ENCODE measurements at regions not wholly inside any gene's neighbourhood (a gene's known extent, or its start where the extent isn't known, plus 50 kb on each side); places are given as distances from the start of the nearest gene placed in this dataset.

GRCh38 chr13:104315606-104316005, 1249.4 kb upstream of the SLC10A2 start:
- no peak for TF ChIP-seq POLR2AphosphoS5 (IDR thresholded peaks at IDR 0.05; ENCODE audit: low read depth, low read length)
- TF ChIP-seq TAF1 (IDR thresholded peaks at IDR 0.05; ENCODE audit: borderline replicate concordance, low read depth, low read length), result no peak
- no peak for TF ChIP-seq POLR2A (IDR thresholded peaks at IDR 0.05; ENCODE audit: low read depth, low read length)
- no peak for DNase-seq (ENCODE audit: insufficient read length)
- no peak for FAIRE-seq

- FAIRE-seq (no peak), DNase-seq (ENCODE audit: insufficient read length) (no peak)
- TF ChIP-seq POLR2A (IDR thresholded peaks at IDR 0.05; ENCODE audit: low read depth, low read length) (no peak), TAF1 (IDR thresholded peaks at IDR 0.05; ENCODE audit: borderline replicate concordance, low read depth, low read length) (no peak), POLR2AphosphoS5 (IDR thresholded peaks at IDR 0.05; ENCODE audit: low read depth, low read length) (no peak)
Measured at GRCh38 chr13:104314926-104315535, 1248.8 kb upstream of the SLC10A2 start.

GRCh38 chr13:104314321-104314720, 1248.1 kb upstream of the SLC10A2 start:
- no peak for FAIRE-seq
- TF ChIP-seq POLR2AphosphoS5 (IDR thresholded peaks at IDR 0.05; ENCODE audit: low read depth, low read length), result no peak
- TF ChIP-seq TAF1 (IDR thresholded peaks at IDR 0.05; ENCODE audit: borderline replicate concordance, low read depth, low read length), result no peak
- TF ChIP-seq POLR2A (IDR thresholded peaks at IDR 0.05; ENCODE audit: low read depth, low read length), result no peak
- DNase-seq (ENCODE audit: insufficient read length), result no peak

- DNase-seq (ENCODE audit: insufficient read length) (no peak), FAIRE-seq (no peak)
- TF ChIP-seq POLR2AphosphoS5 (IDR thresholded peaks at IDR 0.05; ENCODE audit: low read depth, low read length) (no peak), POLR2A (IDR thresholded peaks at IDR 0.05; ENCODE audit: low read depth, low read length) (no peak), TAF1 (IDR thresholded peaks at IDR 0.05; ENCODE audit: borderline replicate concordance, low read depth, low read length) (no peak)
Measured at GRCh38 chr13:104310861-104311260, 1244.6 kb upstream of the SLC10A2 start.

GRCh38 chr13:104309431-104309830, 1243.2 kb upstream of the SLC10A2 start:
- DNase-seq (ENCODE audit: insufficient read length) (no peak), FAIRE-seq (no peak)
- TF ChIP-seq POLR2AphosphoS5 (IDR thresholded peaks at IDR 0.05; ENCODE audit: low read depth, low read length) (no peak), POLR2A (IDR thresholded peaks at IDR 0.05; ENCODE audit: low read depth, low read length) (no peak), TAF1 (IDR thresholded peaks at IDR 0.05; ENCODE audit: borderline replicate concordance, low read depth, low read length) (no peak)

- TF ChIP-seq TAF1 (IDR thresholded peaks at IDR 0.05; ENCODE audit: borderline replicate concordance, low read depth, low read length), result no peak
- no peak for TF ChIP-seq POLR2A (IDR thresholded peaks at IDR 0.05; ENCODE audit: low read depth, low read length)
- no peak for TF ChIP-seq POLR2AphosphoS5 (IDR thresholded peaks at IDR 0.05; ENCODE audit: low read depth, low read length)
- no peak for FAIRE-seq
- no peak for DNase-seq (ENCODE audit: insufficient read length)
Measured at GRCh38 chr13:104301171-104301975, 1235.2 kb upstream of the SLC10A2 start.

- TF ChIP-seq POLR2A (IDR thresholded peaks at IDR 0.05; ENCODE audit: low read depth, low read length) (no peak), TAF1 (IDR thresholded peaks at IDR 0.05; ENCODE audit: borderline replicate concordance, low read depth, low read length) (no peak), POLR2AphosphoS5 (IDR thresholded peaks at IDR 0.05; ENCODE audit: low read depth, low read length) (no peak)
- FAIRE-seq (no peak), DNase-seq (ENCODE audit: insufficient read length) (no peak)
Measured at GRCh38 chr13:104297075-104297474, 1230.9 kb upstream of the SLC10A2 start.

- DNase-seq (ENCODE audit: insufficient read length), result no peak
- no peak for TF ChIP-seq POLR2A (IDR thresholded peaks at IDR 0.05; ENCODE audit: low read depth, low read length)
- TF ChIP-seq POLR2AphosphoS5 (IDR thresholded peaks at IDR 0.05; ENCODE audit: low read depth, low read length), result no peak
- TF ChIP-seq TAF1 (IDR thresholded peaks at IDR 0.05; ENCODE audit: borderline replicate concordance, low read depth, low read length), result no peak
- no peak for FAIRE-seq
Measured at GRCh38 chr13:104296286-104296685, 1230.1 kb upstream of the SLC10A2 start.

- no peak for FAIRE-seq
- TF ChIP-seq POLR2A (IDR thresholded peaks at IDR 0.05; ENCODE audit: low read depth, low read length) (no peak), TAF1 (IDR thresholded peaks at IDR 0.05; ENCODE audit: borderline replicate concordance, low read depth, low read length) (no peak), POLR2AphosphoS5 (IDR thresholded peaks at IDR 0.05; ENCODE audit: low read depth, low read length) (no peak)
- no peak for DNase-seq (ENCODE audit: insufficient read length)
Measured at GRCh38 chr13:104295537-104295936, 1229.3 kb upstream of the SLC10A2 start.

GRCh38 chr13:104289400-104289799, 1223.2 kb upstream of the SLC10A2 start:
- FAIRE-seq (no peak), DNase-seq (ENCODE audit: insufficient read length) (no peak)
- no peak for TF ChIP-seq POLR2A (IDR thresholded peaks at IDR 0.05; ENCODE audit: low read depth, low read length)
- no peak for TF ChIP-seq TAF1 (IDR thresholded peaks at IDR 0.05; ENCODE audit: borderline replicate concordance, low read depth, low read length)
- no peak for TF ChIP-seq POLR2AphosphoS5 (IDR thresholded peaks at IDR 0.05; ENCODE audit: low read depth, low read length)

GRCh38 chr13:104288496-104288895, 1222.3 kb upstream of the SLC10A2 start:
- TF ChIP-seq POLR2AphosphoS5 (IDR thresholded peaks at IDR 0.05; ENCODE audit: low read depth, low read length), result no peak
- no peak for TF ChIP-seq POLR2A (IDR thresholded peaks at IDR 0.05; ENCODE audit: low read depth, low read length)
- no peak for TF ChIP-seq TAF1 (IDR thresholded peaks at IDR 0.05; ENCODE audit: borderline replicate concordance, low read depth, low read length)
- FAIRE-seq, result no peak
- DNase-seq (ENCODE audit: insufficient read length), result no peak

All from GM12892 (cell line).